Choroid plexus epithelial cell (primary cell): ENCODE measurements at regions not wholly inside any gene's neighbourhood (a gene's known extent, or its start where the extent isn't known, plus 50 kb on each side); places are given as distances from the start of the nearest gene placed in this dataset.

ENCODE experiments used
- DNase-seq: peaks from one replicate; pipeline ENCODE4 v3.0.0-alpha.2; 2010; ENCODE audit warnings: low read depth
- H3K4me3 ChIP-seq: 2 replicates; pipeline ENCODE4 v1.5.1; 2011; ENCODE audit warnings: low read depth, mild to moderate bottlenecking, control low read depth, low read length, moderate library complexity
- CTCF ChIP-seq: conservative IDR thresholded peaks from 2 replicates; pipeline ENCODE4 v1.5.1; 2011; ENCODE audit warnings: low read depth, mild to moderate bottlenecking, control low read depth, inconsistent platforms, low read length, moderate library complexity

GRCh38 chr9:16312116-16312515 lies 558.4 kb downstream of the BNC2 start:
- no peak for TF ChIP-seq CTCF
- H3K4me3 ChIP-seq: no peak overlapping the region
- DNase-seq: peak; percentile 37

DNA sequence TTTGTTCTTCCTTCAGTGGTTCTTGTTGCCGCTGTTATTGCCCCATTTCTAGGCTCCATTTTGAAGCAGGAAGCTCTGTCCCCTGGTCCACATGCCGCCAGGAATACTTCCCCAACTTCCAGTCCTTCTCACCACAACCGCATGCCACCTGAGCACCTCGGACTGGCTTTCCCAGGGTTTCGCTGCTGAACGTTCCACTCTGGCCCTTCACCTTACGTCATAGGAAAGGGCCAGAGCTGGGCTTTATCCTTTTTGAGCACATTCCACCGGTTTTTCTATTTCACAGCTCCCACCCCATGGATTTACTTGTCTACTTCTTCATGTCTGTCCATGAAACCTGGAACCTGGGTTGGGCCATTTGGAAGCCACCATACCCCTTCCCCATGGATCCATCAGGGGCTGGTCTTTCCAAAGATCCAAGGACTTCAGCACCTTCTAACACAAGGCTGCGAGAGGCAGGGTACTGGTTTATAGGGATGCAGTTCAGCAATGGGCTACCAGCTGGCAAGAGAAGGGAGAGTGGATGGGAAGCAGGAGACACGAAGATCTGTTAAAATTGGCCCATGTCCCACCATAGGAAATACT lies 557.4 kb downstream of the BNC2 start:
- TF ChIP-seq CTCF: no peak
- no peak for DNase-seq
- H3K4me3 ChIP-seq: no peak overlapping the region

GRCh38 chr9:16314476-16314875 lies 556.0 kb downstream of the BNC2 start:
- H3K4me3 ChIP-seq: no peak overlapping the region
- no peak for TF ChIP-seq CTCF
- no peak for DNase-seq

DNA sequence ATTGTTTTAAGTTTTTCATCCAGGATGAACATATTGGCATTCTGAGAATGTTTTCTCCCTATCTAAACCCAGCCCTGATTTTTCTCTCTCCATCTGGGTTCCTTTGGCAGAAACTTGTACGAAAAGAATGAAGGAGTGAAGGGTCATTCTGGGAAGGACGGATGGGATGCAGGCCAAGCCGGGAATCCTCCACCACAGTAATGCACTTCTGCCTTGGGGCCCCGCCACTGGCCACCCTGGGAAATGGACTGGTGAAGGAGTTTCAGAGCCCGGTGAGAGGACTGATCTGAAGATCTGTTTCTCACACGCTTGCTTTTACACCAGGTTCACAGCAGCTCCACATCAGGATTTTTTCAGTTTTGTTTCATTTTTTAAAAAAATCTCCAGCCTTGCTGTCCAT lies 554.8 kb downstream of the BNC2 start:
- H3K4me3 ChIP-seq: no peak overlapping the region
- TF ChIP-seq CTCF: no peak
- peak; percentile 71 for DNase-seq

DNA sequence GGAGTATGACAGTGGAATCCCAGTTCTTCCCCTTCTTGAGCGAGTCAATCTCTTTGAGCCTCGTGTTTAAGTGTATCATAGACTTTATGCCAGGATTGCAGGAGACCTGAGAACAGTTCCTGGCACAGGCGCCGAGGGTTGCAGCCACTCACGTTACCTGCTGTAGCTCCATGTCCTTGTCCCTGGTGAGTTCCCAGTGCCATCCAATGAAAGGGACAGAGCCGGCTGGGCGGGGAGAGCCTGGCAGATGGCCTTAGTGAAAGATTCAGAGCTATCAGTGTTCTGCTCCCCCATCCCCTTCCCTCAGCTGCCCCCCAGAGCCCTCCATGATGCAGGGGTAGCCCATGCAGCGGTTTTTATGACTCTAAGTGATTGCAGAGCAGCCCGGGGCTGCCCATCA lies 554.0 kb downstream of the BNC2 start:
- no peak for TF ChIP-seq CTCF
- H3K4me3 ChIP-seq: no peak overlapping the region
- no peak for DNase-seq

DNA sequence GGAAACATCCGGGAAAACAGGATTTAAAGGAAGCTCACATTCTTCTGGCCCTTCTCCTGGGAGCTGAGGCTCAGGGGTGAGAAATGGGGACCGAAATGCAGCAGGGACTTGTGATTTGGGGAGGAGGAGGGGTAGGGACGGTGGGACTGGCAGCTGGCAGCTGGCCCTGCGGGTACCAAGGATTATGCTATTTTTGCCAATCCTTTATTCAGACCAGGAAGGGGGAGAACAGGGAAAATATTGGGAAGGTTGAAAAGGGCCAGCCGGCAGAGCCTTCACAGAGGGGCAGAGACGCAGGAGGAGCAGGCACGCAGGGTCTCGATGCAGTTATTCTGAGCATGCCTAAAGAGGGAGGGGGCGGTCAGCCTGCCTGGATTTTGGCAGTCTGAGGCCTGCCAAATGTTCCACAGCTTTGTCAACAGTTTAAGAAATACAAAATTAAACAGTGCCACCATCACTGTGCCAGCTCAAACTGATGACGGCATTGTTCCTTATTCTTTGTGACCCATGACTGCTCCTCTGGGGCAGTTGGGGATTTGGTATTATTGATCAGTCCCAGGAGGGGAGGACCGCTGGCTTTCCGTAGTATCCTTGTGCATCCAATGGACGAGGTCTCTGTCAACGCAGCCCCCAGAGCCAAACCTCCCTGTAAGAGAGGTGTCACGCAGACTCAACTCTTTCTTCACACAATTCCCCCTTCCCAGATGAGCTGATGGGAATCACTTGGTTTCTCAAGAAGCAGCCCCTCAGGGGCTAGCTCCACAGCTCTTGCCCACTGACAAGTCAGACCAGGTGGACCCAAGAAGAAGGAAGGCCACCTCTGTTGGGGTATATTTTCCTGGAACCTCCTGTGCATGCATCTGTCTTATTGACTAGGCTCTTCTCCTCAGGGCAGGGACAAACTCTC lies 553.3 kb downstream of the BNC2 start:
- no peak overlapping the region for H3K4me3 ChIP-seq
- no peak for TF ChIP-seq CTCF

GRCh38 chr9:16318516-16319060 lies 551.9 kb downstream of the BNC2 start:
- no peak overlapping the region for H3K4me3 ChIP-seq
- DNase-seq: no peak
- no peak for TF ChIP-seq CTCF

More for the DNA sequence above, 553.3 kb downstream of the BNC2 start:
- DNase-seq: no peak
